SK-N-SH treated with all-trans-retinoic acid at 6 μM for 48 hours (cell line): ENCODE measurements at regions not wholly inside any gene's neighbourhood (a gene's known extent, or its start where the extent isn't known, plus 50 kb on each side); places are given as distances from the start of the nearest gene placed in this dataset.

Experiments used
- ARNTL ChIP-seq: fragments of 450-650 bp; formaldehyde crosslinking; IDR thresholded peaks from 2 replicates; pipeline ENCODE4 v1.5.0; 2020; ENCODE audit warnings: low read depth, mild to moderate bottlenecking, moderate library complexity, borderline replicate concordance
- CREB5 ChIP-seq: fragments of 250-450 bp; sonication (Bioruptor Pico); IDR thresholded peaks from 2 replicates; pipeline ENCODE4 v1.5.1; 2020; ENCODE audit warnings: low read depth, mild to moderate bottlenecking, moderate library complexity
- CSRNP3 ChIP-seq: fragments of 250-450 bp; sonication (Bioruptor Pico); IDR thresholded peaks from 2 replicates; pipeline ENCODE4 v1.5.1; 2021; ENCODE audit warnings: mild to moderate bottlenecking, moderate library complexity
- ESRRG ChIP-seq: fragments of 250-450 bp; sonication (Bioruptor Pico); IDR thresholded peaks from 2 replicates; pipeline ENCODE4 v1.6.1; 2021; ENCODE audit warnings: mild to moderate bottlenecking
- GLIS3 ChIP-seq: fragments of 250-450 bp; sonication (Bioruptor Pico); IDR thresholded peaks from 2 replicates; pipeline ENCODE4 v1.5.0; 2020; ENCODE audit warnings: mild to moderate bottlenecking, moderate library complexity
- ISL1 ChIP-seq: fragments of 250-450 bp; sonication (Bioruptor Pico); IDR thresholded peaks from 2 replicates; pipeline ENCODE4 v2.1.2; 2022; ENCODE audit warnings: mild to moderate bottlenecking, moderate library complexity
- PATZ1 ChIP-seq: fragments of 250-450 bp; sonication (Bioruptor Pico); IDR thresholded peaks from 2 replicates; pipeline ENCODE4 v1.8.0; 2020; ENCODE audit warnings: mild to moderate bottlenecking, moderate library complexity, borderline replicate concordance
- RARB ChIP-seq: fragments of 250-450 bp; sonication (Bioruptor Pico); IDR thresholded peaks from 2 replicates; pipeline ENCODE4 v1.8.0; 2021; ENCODE audit warnings: mild to moderate bottlenecking, moderate library complexity
- SNAI2 ChIP-seq: fragments of 250-450 bp; sonication (Bioruptor Pico); IDR thresholded peaks from 2 replicates; pipeline ENCODE4 v1.5.0; 2020; ENCODE audit warnings: mild to moderate bottlenecking, moderate library complexity
- TSHZ2 ChIP-seq: fragments of 250-450 bp; sonication (Bioruptor Pico); IDR thresholded peaks from 2 replicates; pipeline ENCODE4 v1.5.0; 2020; ENCODE audit warnings: mild to moderate bottlenecking, moderate library complexity
- ZFP3 ChIP-seq: fragments of 250-450 bp; sonication (Bioruptor Pico); IDR thresholded peaks from 2 replicates; pipeline ENCODE4 v1.5.0; 2020; ENCODE audit warnings: mild to moderate bottlenecking, moderate library complexity
- ZNF70 ChIP-seq: fragments of 450-650 bp; formaldehyde crosslinking; IDR thresholded peaks from 2 replicates; pipeline ENCODE4 v1.5.0; 2020; ENCODE audit warnings: mild to moderate bottlenecking, moderate library complexity
- ZNF8 ChIP-seq: fragments of 450-650 bp; formaldehyde crosslinking; IDR thresholded peaks from 2 replicates; pipeline ENCODE4 v1.5.0; 2020; ENCODE audit warnings: mild to moderate bottlenecking, moderate library complexity

GRCh38 chr12:100703868-100704267, 90.7 kb upstream of the ANO4 start:
- TF ChIP-seq GLIS3 (CRISPR knock-in tag) (no peak), ZNF8 (CRISPR knock-in tag) (no peak), PATZ1 (CRISPR knock-in tag) (no peak), ZFP3 (no peak), SNAI2 (CRISPR knock-in tag) (no peak), TSHZ2 (CRISPR knock-in tag) (no peak), ARNTL (CRISPR knock-in tag) (no peak), CSRNP3 (no peak), CREB5 (CRISPR knock-in tag) (no peak), RARB (CRISPR knock-in tag) (no peak), ESRRG (CRISPR knock-in tag) (no peak), ZNF70 (no peak), ISL1 (CRISPR knock-in tag) (no peak)
